ENCODE measurements at regions not wholly inside any gene's neighbourhood (a gene's known extent, or its start where the extent isn't known, plus 50 kb on each side); places are given as distances from the start of the nearest gene placed in this dataset.

DNA sequence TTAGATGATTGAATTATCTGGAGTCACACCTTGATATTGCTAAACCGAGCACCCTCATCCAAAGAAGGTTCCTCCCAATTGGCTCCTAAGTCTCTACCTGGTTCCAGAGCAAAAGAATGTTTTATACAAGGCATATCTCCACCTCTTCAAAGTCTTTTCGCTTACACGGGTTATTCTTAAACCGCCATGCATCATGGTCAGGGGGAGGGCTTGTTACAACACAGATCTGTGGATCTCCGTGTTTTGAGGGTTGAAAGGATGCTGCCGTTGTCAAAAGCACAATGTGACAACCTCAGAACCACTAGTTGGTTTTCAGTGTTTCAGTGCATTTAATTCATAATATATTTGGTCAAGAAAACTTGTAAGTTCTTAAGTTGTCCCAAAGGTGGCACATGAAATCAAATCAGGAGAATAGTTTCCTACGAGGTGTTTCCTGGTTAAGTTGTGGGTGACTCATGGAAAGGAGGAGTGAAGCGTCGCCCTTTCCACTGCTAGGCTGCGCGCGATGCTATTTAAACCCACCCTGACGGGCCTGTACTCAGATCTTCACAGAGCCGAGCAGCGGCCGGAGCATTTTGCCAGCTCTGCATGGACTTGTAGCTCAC, 1531.6 kb upstream of the TPTE start:
- no peak for TF ChIP-seq EP300 (IDR thresholded peaks at IDR 0.05; ENCODE audit: borderline replicate concordance in 1 of 2, low read depth in 2 of 2, low read length in 2 of 2)
- TF ChIP-seq ASH2L (IDR thresholded peaks at IDR 0.05; ENCODE audit: low read length): no peak
- no peak for TF ChIP-seq RNF2 (IDR thresholded peaks at IDR 0.05; ENCODE audit: borderline replicate concordance, low read depth, low read length, missing control alignments, poor library complexity, severe bottlenecking)
- TF ChIP-seq SIRT6 (IDR thresholded peaks at IDR 0.05; ENCODE audit: low read length): no peak
- TF ChIP-seq POU5F1 (IDR thresholded peaks at IDR 0.05; ENCODE audit: low read depth, low read length): no peak
- no peak for TF ChIP-seq FOSL1 (IDR thresholded peaks at IDR 0.05; ENCODE audit: insufficient read depth, low read depth, low read length)
- TF ChIP-seq CBX8 (IDR thresholded peaks at IDR 0.05; ENCODE audit: borderline replicate concordance, low read depth, low read length): no peak
- TF ChIP-seq, protein P1, sequence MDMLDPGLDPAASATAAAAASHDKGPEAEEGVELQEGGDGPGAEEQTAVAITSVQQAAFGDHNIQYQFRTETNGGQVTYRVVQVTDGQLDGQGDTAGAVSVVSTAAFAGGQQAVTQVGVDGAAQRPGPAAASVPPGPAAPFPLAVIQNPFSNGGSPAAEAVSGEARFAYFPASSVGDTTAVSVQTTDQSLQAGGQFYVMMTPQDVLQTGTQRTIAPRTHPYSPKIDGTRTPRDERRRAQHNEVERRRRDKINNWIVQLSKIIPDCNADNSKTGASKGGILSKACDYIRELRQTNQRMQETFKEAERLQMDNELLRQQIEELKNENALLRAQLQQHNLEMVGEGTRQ (IDR thresholded peaks at IDR 0.05; ENCODE audit: low read length): no peak
- TF ChIP-seq BRCA1 (IDR thresholded peaks at IDR 0.05; ENCODE audit: low read depth, low read length): no peak
- no peak for TF ChIP-seq ZNF274 (IDR thresholded peaks at IDR 0.05; ENCODE audit: borderline replicate concordance, extremely low read depth, low read length)
- TF ChIP-seq HDAC2 (IDR thresholded peaks at IDR 0.05; ENCODE audit: borderline replicate concordance in 1 of 2, low read depth in 2 of 2, low read length in 2 of 2): no peak
- H3K36me3 ChIP-seq (ENCODE audit: control insufficient read depth in 2 of 4, insufficient read depth in 4 of 4, low read length in 3 of 4): no peaks in the 10 kb centered on the region
- CTCF ChIA-PET (ENCODE audit: partially characterized antibody): no interaction called here
- H4K91ac ChIP-seq (replicated peaks; ENCODE audit: insufficient read length, low read length): no peak overlapping the region
- H3K18ac ChIP-seq (ENCODE audit: extremely low read depth, low read length): no peak overlapping the region
- no peak for FAIRE-seq
- POLR2A ChIA-PET (ENCODE audit: partially characterized antibody): no interaction called here
- no peak overlapping the region for H3K4me2 ChIP-seq (ENCODE audit: insufficient read depth in 1 of 2, low read depth in 2 of 2, low read length in 2 of 2)
- H2BK12ac ChIP-seq (ENCODE audit: low read depth, low read length): no peak overlapping the region
- no peak overlapping the region for H4K8ac ChIP-seq (ENCODE audit: extremely low read depth, insufficient read depth, low read length)
- no peaks in the 10 kb centered on the region for H4K20me1 ChIP-seq (replicated peaks in 1 of 2; ENCODE audit: control insufficient read depth in 1 of 2, insufficient read depth in 2 of 2, low read length in 2 of 2)
- H3K4me1 ChIP-seq (replicated peaks in 1 of 4; ENCODE audit: control insufficient read depth in 3 of 4, insufficient read depth in 4 of 4, low read length in 3 of 4): no peaks in the 10 kb centered on the region
- no peak for DNase-seq (ENCODE audit: low read depth in 1 of 2, low spot score in 2 of 2)
- no peak overlapping the region for H4K5ac ChIP-seq (ENCODE audit: insufficient read length, low read depth, low read length)
- no peaks in the 10 kb centered on the region for H3K79me2 ChIP-seq (ENCODE audit: control insufficient read depth in 1 of 2, insufficient read depth in 2 of 2, low read length in 2 of 2)
- H3K9me3 ChIP-seq (ENCODE audit: insufficient read depth in 2 of 2, low read depth in 1 of 2, low read length in 1 of 2): peaks cover 61 to 65% of the 10 kb centered on the region in 2 experiments
- no peak overlapping the region for H3K4ac ChIP-seq (replicated peaks; ENCODE audit: insufficient read length, low read depth, low read length)
- no peak overlapping the region for H3K4me3 ChIP-seq (ENCODE audit: extremely low read depth in 1 of 4, insufficient read depth in 2 of 4, low read depth in 3 of 4, low read length in 4 of 4)
- H2BK5ac ChIP-seq (ENCODE audit: low read depth, low read length): no peak overlapping the region
- H3K14ac ChIP-seq (ENCODE audit: insufficient read length): no peak overlapping the region
- H2BK15ac ChIP-seq (ENCODE audit: low read length): no peak overlapping the region
- no peak overlapping the region for H2BK120ac ChIP-seq (replicated peaks; ENCODE audit: low read depth, low read length)
- no peak overlapping the region for H2AK5ac ChIP-seq (ENCODE audit: low read depth, low read length)
- H2BK20ac ChIP-seq (ENCODE audit: low read length): no peak overlapping the region
- H3K27ac ChIP-seq (ENCODE audit: low read depth, low read length): no peak overlapping the region
- no peak overlapping the region for H2AFZ ChIP-seq (ENCODE audit: low read length)
- H3K23ac ChIP-seq (ENCODE audit: insufficient read length): no peak overlapping the region
- H3K79me1 ChIP-seq (ENCODE audit: low read depth, low read length): no peaks in the 10 kb centered on the region
- no peak overlapping the region for H3K56ac ChIP-seq (replicated peaks; ENCODE audit: insufficient read length, low read depth, low read length)
- 77% methylated on average over 16 of the region's 16 CpGs; no CpG with 5 or more reads in 1 of the 2 experiments for WGBS, 2 experiments (ENCODE audit: extremely low coverage in 1 of 2, insufficient coverage in 1 of 2, insufficient read length in 1 of 2, insufficient replicate concordance in 2 of 2, low coverage in 1 of 2, low lambda C conversion rate in 2 of 2, missing lambda C conversion rate in 1 of 2)
- H3K27me3 ChIP-seq (replicated peaks in 1 of 4; ENCODE audit: control insufficient read depth in 3 of 4, extremely low read depth in 1 of 4, insufficient read depth in 3 of 4, low read length in 3 of 4): no peaks in the 10 kb centered on the region
- no peak overlapping the region for H3K9ac ChIP-seq (replicated peaks in 1 of 4; ENCODE audit: extremely low read depth in 1 of 4, low read depth in 3 of 4, low read length in 3 of 4)
- no peaks in the 10 kb centered on the region for H3K23me2 ChIP-seq (ENCODE audit: low read depth, low read length)

All from H1 (cell line).